Sciatic nerve (tissue), 2 donors: ENCODE measurements at regions not wholly inside any gene's neighbourhood (a gene's known extent, or its start where the extent isn't known, plus 50 kb on each side); places are given as distances from the start of the nearest gene placed in this dataset.

Experiments
- ATAC-seq: fragments of 200-7000 bp; cut with Tn5 transposase; one replicate; pipeline ENCODE4 v1.9.1; 2020; ENCODE audit warnings: mild to moderate bottlenecking, moderate library complexity
- DNase-seq: peaks from one replicate; pipeline ENCODE4 v3.0.0-alpha.2; 2020; ENCODE audit warnings: low spot score
- intact Hi-C: fragments of 100-400 bp; cut with DNase I; formaldehyde crosslinking; loops from one replicate; pipeline ENCODE4 v1.14.2; 2022
- donor health status: DM: no; HTN: no; CAD: no.
- donor health status: DM: no; HTN: no; CAD: no.

GRCh38 chr15:70262171-70262570, 164.5 kb upstream of the TLE3 start:
- intact Hi-C loops, result no loop called here
- ATAC-seq (no peak), DNase-seq (no peak)

GRCh38 chr15:70261083-70261482, 163.4 kb upstream of the TLE3 start:
- DNase-seq, result no peak
- no peak for ATAC-seq
- intact Hi-C loops, result no loop called here

GRCh38 chr15:70260580-70260979, 162.9 kb upstream of the TLE3 start:
- ATAC-seq, result no peak
- DNase-seq, result no peak
- intact Hi-C loops, result no loop called here

- ATAC-seq (no peak), DNase-seq (no peak)
- intact Hi-C loops, result no loop called here
Observed at GRCh38 chr15:70259640-70260508, 162.2 kb upstream of the TLE3 start.

GRCh38 chr15:70259028-70259424, 161.3 kb upstream of the TLE3 start:
- peak; percentile 76 for ATAC-seq
- intact Hi-C loops, result no loop called here
- peak; percentile 84 for DNase-seq

GRCh38 chr15:70258369-70259027, 160.8 kb upstream of the TLE3 start:
- intact Hi-C loops, result no loop called here
- DNase-seq (no peak), ATAC-seq (peak; percentile 37)

GRCh38 chr15:70257573-70258248, 160.0 kb upstream of the TLE3 start:
- ATAC-seq (peak; percentile 37), DNase-seq (no peak)
- intact Hi-C loops, result no loop called here

GRCh38 chr15:70257047-70257446, 159.3 kb upstream of the TLE3 start:
- ATAC-seq, result no peak
- DNase-seq, result no peak

GRCh38 chr15:70254311-70254869, 156.7 kb upstream of the TLE3 start:
- ATAC-seq, result no peak
- intact Hi-C loops, result no loop called here
- DNase-seq, result no peak

More at GRCh38 chr15:70257047-70257446, 159.3 kb upstream of the TLE3 start:
- intact Hi-C loops, result no loop called here

GRCh38 chr15:70253461-70254156, 155.9 kb upstream of the TLE3 start:
- ATAC-seq (no peak), DNase-seq (no peak)
- intact Hi-C loops, result no loop called here

- ATAC-seq (no peak), DNase-seq (no peak)
- intact Hi-C loops, result no loop called here
Observed at GRCh38 chr15:70252951-70253320, 155.2 kb upstream of the TLE3 start.

- intact Hi-C loops, result no loop called here
Observed at GRCh38 chr15:70252056-70252950, 154.6 kb upstream of the TLE3 start.

GRCh38 chr15:70251246-70251990, 153.7 kb upstream of the TLE3 start:
- peak; percentile 38 for ATAC-seq
- intact Hi-C loops, result no loop called here
- DNase-seq, result peak; percentile 58

More at GRCh38 chr15:70252056-70252950, 154.6 kb upstream of the TLE3 start:
- no peak for ATAC-seq
- DNase-seq, result no peak

GRCh38 chr15:70250208-70251201, 152.8 kb upstream of the TLE3 start:
- intact Hi-C loops, result no loop called here
- peak; percentile 47 for DNase-seq
- peak; percentile 74 for ATAC-seq

GRCh38 chr15:70249616-70250015, 151.9 kb upstream of the TLE3 start:
- intact Hi-C loops, result no loop called here
- ATAC-seq (no peak), DNase-seq (no peak)
